GM19240 (cell line): ENCODE measurements at regions not wholly inside any gene's neighbourhood (a gene's known extent, or its start where the extent isn't known, plus 50 kb on each side); places are given as distances from the start of the nearest gene placed in this dataset.
"Not testable (repeated sequence)": the region's sequence is repeated elsewhere in the genome, so short reads cannot be mapped to it uniquely, and the experiment has no call there.

Experiments used
- DNase-seq: peaks from one replicate; pipeline ENCODE4 v3.0.0; 2011; ENCODE audit warnings: low spot score; ENCODE audit not compliant: insufficient read length

DNA sequence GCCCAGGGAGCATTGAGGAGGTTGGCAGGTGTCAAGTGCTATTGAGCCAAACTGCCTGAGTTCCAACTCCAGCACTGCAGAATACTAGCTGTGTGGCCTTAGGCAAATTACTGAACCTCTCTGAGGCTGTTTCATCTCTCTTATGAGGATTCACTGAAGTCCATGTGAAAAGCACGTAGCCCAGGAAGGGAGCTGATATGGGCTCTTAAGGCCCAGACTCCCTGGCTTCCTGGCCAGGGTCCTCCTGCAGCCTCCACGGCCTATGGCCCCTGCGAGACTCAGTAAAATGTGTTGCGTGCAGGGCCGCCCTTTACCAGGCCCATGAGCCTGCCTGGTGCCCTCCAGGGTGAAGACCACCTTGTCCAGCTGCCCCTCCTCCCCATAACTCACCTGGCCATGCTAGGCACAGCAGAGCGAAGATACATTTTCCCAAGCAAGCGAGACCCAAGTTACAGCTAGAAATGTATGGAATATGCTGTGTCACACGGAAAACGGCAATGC is 133.7 kb upstream of the TNRC6C start:
- DNase-seq = no peak

DNA sequence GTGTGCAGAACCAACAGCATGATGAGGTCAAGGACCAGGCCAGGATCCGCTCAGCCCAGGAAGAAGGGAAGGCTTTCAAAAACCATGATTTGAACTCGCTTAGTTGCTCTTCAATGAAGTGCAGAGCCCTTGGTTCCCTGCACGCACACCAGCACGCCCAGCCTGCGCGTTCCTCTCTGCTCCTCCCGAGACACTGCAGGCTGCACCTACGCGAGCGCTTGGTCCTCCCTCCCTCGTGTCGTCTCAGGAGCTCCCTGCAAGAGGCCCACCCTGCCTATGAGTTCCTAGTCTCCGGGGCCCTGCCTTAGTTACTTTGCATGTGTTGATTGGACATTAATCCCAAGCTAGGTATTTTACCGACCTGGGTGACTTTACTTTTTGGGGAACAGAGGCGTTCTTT is 132.9 kb upstream of the TNRC6C start:
- no peak for DNase-seq

DNA sequence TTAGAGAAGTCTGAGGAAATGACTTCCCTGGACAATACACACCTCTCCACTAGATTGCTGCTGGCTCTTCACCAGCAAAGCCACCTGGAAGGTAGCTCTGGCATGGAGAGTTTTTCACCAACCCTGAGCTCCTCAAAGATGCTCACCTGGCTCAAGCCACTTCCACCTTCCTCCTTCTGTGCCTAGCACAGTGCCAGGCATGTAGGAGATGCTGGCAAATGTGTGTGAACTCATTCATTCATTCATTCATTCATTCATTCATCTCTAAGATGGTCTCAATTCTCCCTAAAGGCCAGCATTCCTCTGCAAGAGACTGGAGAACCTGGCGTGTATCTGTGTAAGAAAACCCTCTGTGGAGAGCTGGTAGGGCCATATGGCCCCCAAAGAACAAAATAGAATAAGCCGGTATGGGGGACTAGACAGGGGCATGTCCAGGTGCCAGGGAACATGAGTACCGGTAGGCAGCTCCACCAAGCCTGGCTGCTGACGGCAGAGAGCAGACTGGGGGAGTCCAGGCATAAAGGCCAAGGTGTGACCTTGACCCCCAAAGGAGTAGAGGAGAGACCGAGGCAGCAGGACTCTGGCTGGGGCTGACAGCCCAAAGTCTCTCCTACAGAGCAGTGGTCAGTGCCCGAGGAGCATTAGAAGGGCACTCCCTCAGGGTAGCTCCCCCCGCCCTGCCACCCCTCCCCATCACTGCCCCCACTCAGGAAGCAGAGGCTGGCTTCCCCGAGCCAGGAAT is 132.2 kb upstream of the TNRC6C start:
- DNase-seq = no peak

DNA sequence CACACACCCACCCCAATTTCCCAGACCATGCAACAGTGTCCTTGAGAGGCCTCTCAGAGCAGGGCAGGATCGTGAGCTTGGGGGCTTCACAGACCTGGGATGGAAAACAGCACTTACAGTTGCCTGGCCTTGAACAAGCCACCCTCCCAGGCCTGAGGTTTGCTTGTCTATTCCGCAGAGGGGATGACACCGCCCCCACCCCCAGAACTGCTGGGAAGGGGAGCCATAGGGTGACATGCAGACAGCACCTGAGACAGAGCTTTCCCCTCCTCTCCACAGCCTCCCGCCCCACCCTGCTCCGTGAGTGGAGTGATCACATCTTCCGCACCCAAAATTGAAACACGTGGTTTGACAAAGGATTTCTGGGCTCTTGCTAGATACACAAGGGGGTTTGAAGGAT is 131.5 kb upstream of the TNRC6C start:
- no peak for DNase-seq

DNA sequence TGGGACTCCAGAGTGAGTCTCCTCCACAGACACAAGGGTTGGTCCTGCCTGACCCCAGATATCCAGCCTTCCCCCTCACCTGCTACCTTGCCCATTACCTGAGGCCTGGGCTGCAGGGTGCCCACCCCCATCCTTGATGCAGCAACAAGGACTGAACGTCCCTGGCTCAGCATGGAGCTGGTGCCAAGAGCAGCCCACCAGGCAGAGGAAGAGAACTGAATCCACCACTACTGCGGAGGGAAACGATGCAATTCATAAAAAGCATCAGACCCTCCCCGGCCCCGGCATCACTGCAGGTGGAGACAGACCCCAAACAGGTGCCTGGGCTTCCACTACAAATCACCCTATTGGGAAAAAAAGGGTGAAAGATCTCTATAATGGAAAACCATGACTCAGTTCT is 131.0 kb upstream of the TNRC6C start:
- no peak for DNase-seq

DNA sequence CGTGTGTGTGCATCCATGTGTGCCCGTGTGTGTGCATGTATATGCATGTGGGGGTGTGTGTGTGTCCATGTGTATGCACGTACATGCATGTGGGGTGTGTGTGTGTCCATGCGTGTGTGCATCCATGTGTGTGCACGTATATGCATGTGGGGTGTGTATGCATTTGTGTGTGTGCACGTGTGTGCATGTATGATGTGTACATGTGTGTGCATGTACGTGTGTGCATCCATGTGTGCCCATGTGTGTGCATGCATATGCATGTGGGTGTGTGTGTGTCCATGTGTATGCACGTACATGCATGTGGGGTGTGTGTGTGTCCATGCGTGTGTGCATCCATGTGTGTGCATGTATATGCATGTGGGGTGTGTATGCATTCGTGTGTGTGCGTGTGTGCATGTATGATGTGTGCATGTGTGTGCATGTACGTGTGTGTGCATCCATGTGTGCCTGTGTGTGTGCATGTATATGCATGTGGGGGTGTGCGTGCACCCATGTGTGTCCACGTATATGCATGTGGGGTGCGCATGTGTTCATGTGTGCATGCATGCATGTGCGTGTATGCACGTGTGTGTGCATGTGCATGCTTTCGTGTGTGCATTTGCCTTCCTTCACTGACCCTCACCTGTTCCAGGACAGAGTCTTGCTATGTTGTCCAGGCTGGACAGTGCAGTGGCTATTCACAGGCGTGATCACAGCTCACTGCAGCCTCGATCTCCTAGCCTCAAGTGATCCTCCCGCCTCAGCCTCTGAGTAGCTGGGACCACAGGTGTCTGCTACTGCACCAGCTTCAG is 129.6 kb upstream of the TNRC6C start:
- no peak for DNase-seq

DNA sequence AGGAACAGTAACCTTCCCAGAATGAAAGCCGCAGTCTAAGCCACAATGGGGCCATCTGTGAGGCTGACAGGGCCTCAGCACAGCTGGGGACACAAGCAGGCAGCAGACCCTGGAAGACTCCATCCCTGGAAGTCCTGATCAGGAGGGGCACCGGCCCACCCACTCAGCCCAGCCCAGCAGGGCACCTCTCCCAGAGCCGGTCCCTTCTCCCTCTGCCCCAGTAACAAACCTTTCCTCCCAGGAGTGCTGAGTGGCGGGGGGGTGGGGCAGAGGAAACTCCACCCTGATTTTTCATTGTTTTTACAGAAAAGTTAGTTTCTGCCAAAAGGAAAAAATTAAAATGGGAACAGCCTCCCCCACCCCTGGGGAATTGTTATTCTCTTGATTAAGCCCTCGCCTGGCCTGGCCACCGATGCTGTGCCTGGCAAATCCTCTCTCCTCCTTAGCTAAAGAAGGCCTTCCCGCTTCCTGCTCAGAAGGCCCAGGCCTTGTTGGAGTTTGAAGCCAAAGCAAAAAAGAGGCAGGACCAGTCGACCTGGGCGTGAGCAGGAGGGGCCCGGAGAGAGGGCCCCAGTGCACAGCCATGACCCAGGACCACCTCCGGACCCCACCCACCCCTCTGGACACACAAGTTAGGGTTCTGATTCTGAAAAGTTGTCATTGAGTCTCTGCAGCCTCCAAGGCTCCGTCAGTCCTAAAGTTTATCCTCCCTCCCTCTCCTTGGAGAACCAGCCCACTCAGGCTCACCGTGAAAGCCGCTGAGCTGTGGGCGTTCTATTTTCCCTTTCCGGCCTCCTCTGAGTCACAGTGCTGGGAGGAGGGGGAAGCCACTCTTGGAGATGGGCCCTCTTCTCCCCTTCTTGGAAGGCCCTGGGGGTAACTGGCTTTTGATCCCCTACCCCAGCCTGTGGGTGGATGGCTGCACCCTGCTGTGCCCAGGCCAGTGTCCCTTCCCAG is 128.4 kb upstream of the TNRC6C start:
- no peak for DNase-seq

DNA sequence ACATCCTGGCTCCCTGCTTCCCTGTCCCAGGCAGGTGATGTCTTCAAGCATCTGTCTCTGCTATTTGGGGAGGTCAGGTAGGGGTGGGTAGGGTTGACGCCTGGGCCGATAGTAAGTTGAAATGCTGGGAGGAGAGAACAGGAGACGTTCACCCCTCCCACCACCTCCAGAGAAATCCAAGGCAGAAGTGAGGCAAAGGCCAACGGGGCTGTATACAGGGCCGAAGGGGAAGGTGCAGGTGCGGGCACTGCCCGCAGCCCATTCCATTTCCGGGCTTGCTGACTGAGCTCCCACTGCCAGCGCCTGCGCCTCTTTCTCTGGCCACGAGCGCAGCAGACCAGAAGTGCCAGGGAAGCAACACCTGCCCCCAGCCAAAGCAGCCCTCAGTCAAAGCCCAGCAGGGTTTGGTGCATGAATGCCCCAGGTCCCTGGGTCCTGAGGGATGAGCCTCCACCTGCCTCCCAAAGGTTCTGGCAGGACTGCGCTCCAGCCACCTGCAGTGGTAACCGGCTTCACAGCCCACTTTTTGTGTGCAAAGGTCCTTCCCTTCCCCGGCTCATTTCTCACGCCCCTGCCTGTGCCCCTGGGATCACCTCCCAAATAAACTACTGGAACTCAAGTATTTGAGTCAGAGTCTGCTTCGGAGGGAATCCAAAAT is 127.6 kb upstream of the TNRC6C start:
- no peak for DNase-seq

DNA sequence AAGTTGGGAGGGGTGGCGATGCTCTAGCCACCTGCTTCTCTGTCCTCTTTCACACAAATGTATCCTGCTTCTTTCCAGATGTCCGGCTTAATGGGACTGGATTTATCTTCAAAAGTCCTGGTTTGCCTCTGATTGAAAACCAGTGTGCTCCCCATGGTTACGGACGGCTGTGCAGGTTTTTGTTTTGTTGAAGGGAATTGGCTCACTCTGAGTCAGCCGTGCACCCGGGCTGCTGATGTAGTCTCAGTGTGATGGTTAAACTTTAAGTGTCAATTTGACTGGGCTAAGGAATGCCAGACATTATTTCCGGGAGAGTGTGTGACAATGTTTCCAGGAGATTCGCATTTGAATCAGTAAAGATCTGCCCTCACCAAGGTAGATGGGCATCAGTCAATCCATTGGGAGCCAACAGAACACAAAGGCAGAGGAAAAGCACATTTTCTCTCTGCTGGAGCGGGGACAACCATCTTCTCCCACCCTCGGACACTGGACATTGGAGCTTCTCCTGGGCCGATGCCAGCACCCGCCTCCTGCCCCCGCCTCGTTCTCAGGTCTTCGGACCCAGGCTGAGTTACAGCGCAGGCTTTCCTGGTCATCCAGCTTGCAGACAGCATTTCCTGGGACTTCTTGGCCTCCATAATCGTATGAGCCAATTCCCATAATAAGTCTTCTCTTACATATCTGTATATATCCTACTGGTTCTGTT is 126.9 kb upstream of the TNRC6C start:
- DNase-seq = no peak

DNA sequence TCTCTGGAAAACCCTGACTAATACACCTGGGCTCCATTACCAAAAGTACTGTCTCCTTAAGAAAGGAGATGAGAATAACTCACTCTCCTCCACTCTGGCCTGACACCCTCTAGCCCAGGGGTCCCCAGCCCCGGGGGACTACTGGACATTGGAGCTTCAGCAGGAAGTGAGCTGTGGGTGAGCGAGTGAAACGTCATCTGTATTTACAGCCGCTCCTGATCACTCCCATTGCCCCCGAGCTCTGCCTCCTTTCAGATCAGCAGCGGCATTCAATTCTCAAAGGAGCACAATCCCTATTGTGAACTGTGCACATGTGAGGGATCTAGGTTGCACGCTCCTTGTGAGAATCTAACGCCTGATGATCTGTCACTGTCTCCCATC is 126.3 kb upstream of the TNRC6C start:
- no peak for DNase-seq

DNA sequence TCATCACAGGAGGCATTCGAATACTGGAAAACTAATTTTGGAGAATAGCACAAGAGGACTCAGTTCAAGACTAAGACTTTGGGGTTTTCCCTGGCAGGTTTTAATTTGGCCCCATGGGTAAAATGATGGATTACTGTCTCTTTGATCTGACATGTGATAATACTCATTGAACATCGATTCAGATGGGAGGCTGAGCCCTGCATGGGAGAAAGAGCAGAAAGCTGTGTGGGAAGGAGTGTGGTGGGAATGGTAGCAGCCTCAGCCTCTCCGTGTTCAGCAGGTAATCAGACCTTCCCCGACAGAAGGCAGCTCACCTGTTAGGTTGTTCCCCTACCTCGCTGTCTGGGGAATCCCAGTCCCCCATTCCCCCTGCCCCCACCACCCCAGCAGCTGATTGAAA is 124.7 kb upstream of the TNRC6C start:
- DNase-seq = no peak

DNA sequence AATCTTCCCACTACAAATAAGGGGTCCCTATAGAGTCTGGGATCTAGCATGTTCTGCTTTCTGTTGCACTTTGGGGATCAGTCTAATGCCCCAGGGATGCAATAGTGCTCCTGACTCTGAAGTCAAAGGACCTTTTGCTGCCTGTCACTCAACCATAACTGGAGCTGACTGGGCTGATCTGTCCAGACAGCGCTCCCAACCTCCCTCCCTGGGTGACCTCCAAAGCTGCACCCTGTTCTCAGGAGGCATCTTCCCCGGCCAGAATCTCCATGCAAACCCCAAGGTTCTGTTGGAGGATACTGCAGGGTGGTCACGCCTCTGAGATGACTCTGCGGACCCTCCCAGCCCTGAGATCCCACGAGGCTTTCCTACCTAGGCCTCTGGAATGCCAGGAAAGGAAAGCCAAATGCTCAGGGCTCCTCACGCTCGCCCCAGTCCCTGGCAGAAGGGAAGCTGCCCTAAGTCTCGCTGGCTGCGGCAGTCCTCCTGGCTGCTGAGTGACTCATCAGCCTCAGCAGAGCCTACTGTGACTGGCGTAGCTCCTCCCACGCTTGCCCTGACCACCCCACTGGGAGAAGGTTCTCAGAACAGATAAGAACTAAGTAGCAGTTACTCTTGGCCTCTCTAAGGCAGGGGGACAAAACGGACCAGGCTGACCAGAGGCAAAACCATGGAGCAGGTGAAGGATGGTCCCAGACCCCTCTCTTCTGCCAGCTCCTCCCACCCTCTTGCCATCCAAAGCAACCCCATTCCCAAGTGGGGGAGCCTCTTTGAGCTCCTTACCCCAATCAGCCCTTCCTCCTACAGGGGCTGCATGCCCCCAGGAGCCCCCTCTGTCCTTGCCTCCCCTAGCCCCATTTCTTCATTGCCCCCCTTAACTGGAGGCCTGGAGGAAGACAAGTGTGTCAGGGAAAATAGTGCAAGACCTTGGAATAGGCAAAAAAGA is 124.1 kb upstream of the TNRC6C start:
- DNase-seq = no peak

DNA sequence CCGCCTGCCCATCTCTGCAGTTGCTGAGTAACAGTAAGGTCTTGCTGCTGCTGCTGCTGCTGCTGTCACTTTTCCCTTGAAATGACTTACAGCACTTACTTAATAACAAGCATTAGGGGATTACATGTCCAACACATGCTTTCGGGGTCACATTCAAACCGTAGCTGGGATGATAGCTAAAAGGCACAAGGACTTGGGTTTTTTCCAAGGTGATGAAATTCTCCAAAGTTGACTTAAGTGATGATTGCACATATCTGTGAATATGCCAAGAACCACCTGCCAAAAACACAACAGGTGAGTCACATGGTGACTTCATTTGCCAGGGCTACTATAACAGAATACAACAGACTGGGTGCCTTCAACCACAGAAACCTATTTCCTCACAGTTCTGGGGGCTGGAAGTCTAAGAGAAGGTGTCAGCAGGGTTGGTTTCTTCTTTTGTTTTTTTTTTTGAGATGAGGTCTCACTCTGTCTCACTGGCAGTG is 121.9 kb upstream of the TNRC6C start:
- DNase-seq = no peak

DNA sequence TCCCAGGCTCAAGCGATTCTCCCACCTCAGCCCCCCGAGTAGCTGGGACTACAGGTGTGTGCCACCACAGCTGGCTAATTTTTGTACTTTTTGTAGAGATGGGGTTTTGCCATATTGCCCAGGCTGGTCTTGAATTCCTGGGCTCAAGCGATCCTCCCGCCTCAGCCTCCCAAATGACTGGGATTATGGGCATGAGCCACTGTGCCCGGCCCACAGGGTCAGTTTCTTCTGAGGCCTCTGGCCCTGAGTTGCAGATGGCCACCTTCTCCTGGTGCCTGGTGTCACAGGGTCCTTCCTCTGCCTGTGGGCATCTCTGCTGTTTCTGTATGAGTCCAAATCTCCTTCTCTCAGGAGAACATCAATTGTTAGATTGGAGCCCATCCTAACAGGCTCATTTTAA is 121.4 kb upstream of the TNRC6C start:
- DNase-seq = not testable (repeated sequence)

DNA sequence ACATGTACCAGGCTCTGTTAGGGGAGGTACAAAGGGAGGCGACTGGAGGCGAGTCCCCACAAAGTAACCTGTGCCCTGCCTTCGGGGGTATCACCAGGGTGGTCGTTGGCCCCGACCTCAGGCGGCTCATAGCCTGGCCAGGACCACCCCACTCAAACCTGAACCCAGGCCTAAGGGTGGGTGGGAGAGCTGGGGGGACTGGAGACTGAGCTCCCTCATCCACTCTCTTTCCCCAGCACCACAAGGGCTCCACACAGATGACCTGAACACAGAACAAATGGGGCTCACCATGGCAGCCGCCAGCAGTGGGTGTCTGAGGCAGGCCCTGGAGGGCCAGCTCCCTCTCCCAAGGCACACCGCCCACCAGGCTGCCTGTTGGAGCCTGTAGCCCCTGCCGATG is 120.6 kb upstream of the TNRC6C start:
- DNase-seq = no peak

DNA sequence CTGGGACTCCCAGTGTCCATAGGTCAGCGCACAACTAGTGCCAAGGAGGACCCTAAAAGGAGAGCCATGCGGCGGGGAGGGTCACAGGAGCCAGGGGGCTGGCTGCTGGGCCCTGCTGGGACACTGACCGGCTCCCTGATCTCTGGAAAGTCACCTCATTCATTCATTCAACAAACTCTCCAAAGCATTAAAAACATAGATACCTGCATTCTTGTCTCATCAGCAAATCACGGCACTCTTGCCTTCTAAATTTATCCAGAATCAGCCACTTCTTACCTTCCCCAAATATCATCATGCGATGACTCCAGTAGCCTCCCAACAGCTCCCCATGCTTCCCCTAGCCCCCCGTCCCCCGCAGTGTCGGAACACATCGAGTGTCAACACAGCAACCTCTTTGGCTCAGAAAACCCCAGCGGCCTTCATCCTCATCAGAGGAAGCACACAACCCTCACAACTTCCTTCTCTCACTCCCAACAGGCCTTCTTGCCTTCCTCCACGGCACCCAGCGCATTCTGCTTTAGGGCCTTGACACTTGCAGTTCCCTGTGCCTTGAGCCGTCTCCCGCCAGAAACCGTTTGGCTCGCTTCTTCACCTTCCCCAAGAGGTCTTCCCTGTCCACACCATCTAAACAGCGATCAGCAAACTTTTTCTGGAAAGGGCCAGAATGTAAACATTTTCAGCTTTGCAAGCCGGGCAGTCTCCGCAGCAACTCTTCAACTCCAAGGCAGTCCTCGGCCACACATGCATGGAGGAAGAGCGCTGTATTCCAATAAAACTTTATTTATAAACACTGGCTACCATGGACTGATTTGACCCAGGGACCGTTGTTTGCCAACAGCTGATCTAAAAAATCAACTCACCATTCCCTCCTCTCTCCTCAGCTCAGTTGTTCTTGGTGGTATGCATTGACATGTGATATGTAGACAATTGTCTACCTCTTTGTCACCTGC is 119.5 kb upstream of the TNRC6C start:
- DNase-seq = no peak

DNA sequence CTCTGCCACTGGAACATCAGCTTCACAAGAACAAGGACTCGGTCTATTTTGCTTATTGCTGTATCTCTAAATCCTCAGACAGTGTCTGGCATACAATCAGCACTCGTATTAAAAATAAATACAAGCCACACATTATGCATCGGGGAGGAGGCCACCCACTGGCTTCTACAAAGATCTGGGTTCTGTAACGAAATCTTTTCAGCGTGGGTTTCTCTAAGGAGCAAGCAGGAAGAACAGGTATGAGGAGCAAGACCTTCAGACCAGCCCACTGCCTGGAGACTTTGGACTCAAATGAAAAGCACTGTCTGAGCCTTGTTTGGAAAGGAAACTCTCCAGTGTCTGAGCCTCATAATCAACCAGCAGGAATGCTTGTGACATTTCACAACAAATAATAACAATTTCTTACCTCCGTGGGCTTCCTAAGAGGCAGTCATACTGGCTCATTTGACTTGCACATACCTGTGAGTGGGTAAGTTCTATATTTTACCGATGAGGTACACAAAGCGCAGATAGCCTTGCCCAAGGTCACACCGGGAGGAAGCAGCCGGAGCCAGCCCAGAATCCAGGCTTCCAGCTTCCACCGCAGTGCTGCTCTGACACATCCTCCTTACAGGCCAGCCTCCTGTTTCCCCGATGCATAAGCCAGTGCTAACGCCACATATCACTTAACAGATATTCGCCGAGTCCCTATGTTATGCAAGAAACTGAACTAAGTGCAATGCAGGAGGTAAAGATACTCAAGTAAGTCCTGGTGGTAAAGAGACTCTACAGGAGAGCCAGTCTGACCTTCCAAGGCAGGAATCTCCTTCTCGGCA is 118.6 kb upstream of the TNRC6C start:
- DNase-seq = no peak
